H1 (cell line): ENCODE measurements at regions not wholly inside any gene's neighbourhood (a gene's known extent, or its start where the extent isn't known, plus 50 kb on each side); places are given as distances from the start of the nearest gene placed in this dataset.

Experiments used
- CTCF ChIA-PET: fragments of 300-600 bp; sonication (Branson Sonifier 250); formaldehyde crosslinking; loops from one replicate; lab custom pipeline; 2021; ENCODE audit not compliant: partially characterized antibody; lab: Charles Lee
- POLR2A ChIA-PET: fragments of 300-600 bp; sonication (Branson Sonifier 250); formaldehyde crosslinking; loops from one replicate; lab custom pipeline; 2021; ENCODE audit warnings: inconsistent platforms; ENCODE audit not compliant: partially characterized antibody; lab: Charles Lee
- DNase-seq, 2 experiments: peaks; one replicate each; pipeline versions ENCODE4 v3.0.0 to v3.0.0-alpha.2; 2010 to 2022; ENCODE audit warnings: low spot score in 2 of 2, low read depth in 1 of 2, mixed read lengths in 1 of 2
- FAIRE-seq: peaks from 2 replicates; lab custom pipeline; 2011; peaks lifted over from hg19 to GRCh38; lab: Jason Lieb, UNC
- H2AFZ ChIP-seq: 2 replicates; pipeline ENCODE4 v1.8.1; 2012; ENCODE audit warnings: low read length, inconsistent platforms
- H2AK5ac ChIP-seq: 2 replicates; pipeline ENCODE4 v1.6.1; 2013; ENCODE audit warnings: low read depth, low read length
- H2BK120ac ChIP-seq: replicated peaks from 2 replicates; pipeline ENCODE3; 2013; ENCODE audit warnings: low read depth, low read length, inconsistent platforms
- H2BK12ac ChIP-seq: 2 replicates; pipeline ENCODE4 v1.6.1; 2013; ENCODE audit warnings: low read depth, low read length
- H2BK15ac ChIP-seq: 2 replicates; pipeline ENCODE4 v1.6.1; 2013; ENCODE audit warnings: low read length
- H2BK20ac ChIP-seq: 2 replicates; pipeline ENCODE4 v1.6.1; 2013; ENCODE audit warnings: low read length
- H2BK5ac ChIP-seq: 2 replicates; pipeline ENCODE4 v1.6.1; 2013; ENCODE audit warnings: low read depth, low read length
- H3K14ac ChIP-seq: 2 replicates; pipeline ENCODE4 v1.6.1; 2013; ENCODE audit warnings: inconsistent platforms; ENCODE audit not compliant: insufficient read length
- H3K18ac ChIP-seq: 2 replicates; pipeline ENCODE4 v1.6.1; 2013; ENCODE audit warnings: low read length; ENCODE audit errors: extremely low read depth
- H3K23ac ChIP-seq: 2 replicates; pipeline ENCODE4 v1.6.1; 2013; ENCODE audit warnings: inconsistent platforms; ENCODE audit not compliant: insufficient read length
- H3K23me2 ChIP-seq: 2 replicates; pipeline ENCODE4 v1.6.1; 2013; ENCODE audit warnings: low read depth, low read length
- H3K27ac ChIP-seq: 2 replicates; pipeline ENCODE4 v1.6.1; 2011; ENCODE audit warnings: low read depth, low read length, inconsistent platforms
- H3K27me3 ChIP-seq, 4 experiments: replicated peaks in 1 of 4; 1 replicate in 1 of 4; 2 replicates in 3 of 4; pipeline versions ENCODE4 v1.6.1 to v1.8.1; 2011 to 2013; ENCODE audit warnings: low read length in 3 of 4, mild to moderate bottlenecking in 3 of 4, inconsistent platforms in 2 of 4, mixed read lengths in 2 of 4, moderate library complexity in 1 of 4; ENCODE audit not compliant: control insufficient read depth in 3 of 4, insufficient read depth in 3 of 4; ENCODE audit errors: extremely low read depth in 1 of 4
- H3K36me3 ChIP-seq, 4 experiments: 2 replicates each; pipeline versions ENCODE4 v1.6.1 to v1.8.1; 2011 to 2013; ENCODE audit warnings: mild to moderate bottlenecking in 4 of 4, low read length in 3 of 4, moderate library complexity in 2 of 4, control low read depth in 1 of 4, inconsistent platforms in 1 of 4; ENCODE audit not compliant: insufficient read depth in 4 of 4, control insufficient read depth in 2 of 4
- H3K4ac ChIP-seq: replicated peaks from 2 replicates; pipeline ENCODE3; 2013; ENCODE audit warnings: low read length, low read depth, mixed read lengths, inconsistent platforms; ENCODE audit not compliant: insufficient read length
- H3K4me1 ChIP-seq, 4 experiments: replicated peaks in 1 of 4; 1 replicate in 1 of 4; 2 replicates in 3 of 4; pipeline versions ENCODE4 v1.6.1 to v1.8.1; 2011 to 2013; ENCODE audit warnings: low read length in 3 of 4, inconsistent platforms in 2 of 4, mixed read lengths in 1 of 4; ENCODE audit not compliant: insufficient read depth in 4 of 4, control insufficient read depth in 3 of 4
- H3K4me2 ChIP-seq, 2 experiments: 2 replicates each; pipeline versions ENCODE4 v1.6.1 to v1.8.1; 2011 to 2013; ENCODE audit warnings: low read depth in 2 of 2, low read length in 2 of 2, control low read depth in 1 of 2, inconsistent platforms in 1 of 2, mild to moderate bottlenecking in 1 of 2; ENCODE audit not compliant: insufficient read depth in 1 of 2
- H3K4me3 ChIP-seq, 4 experiments: fragments of 200-600, 300-600 bp in 1 of 4; sonication (generic), shearing (Covaris generic), sonication (Bioruptor Twin) in 1 of 4; 2 replicates each; pipeline versions ENCODE4 v1.5.1 to v1.8.1; 2011 to 2016; ENCODE audit warnings: low read length in 4 of 4, low read depth in 3 of 4, control low read depth in 2 of 4, inconsistent platforms in 2 of 4, mild to moderate bottlenecking in 2 of 4, mixed read lengths in 1 of 4, moderate library complexity in 1 of 4; ENCODE audit not compliant: insufficient read depth in 2 of 4; ENCODE audit errors: extremely low read depth in 1 of 4
- H3K56ac ChIP-seq: replicated peaks from 2 replicates; pipeline ENCODE3; 2013; ENCODE audit warnings: low read depth, mild to moderate bottlenecking, mixed read lengths, low read length, inconsistent platforms; ENCODE audit not compliant: insufficient read length
- H3K79me1 ChIP-seq: 2 replicates; pipeline ENCODE4 v1.6.1; 2013; ENCODE audit warnings: low read depth, low read length, control low read depth
- H3K79me2 ChIP-seq, 2 experiments: 2 replicates each; pipeline versions ENCODE4 v1.6.1 to v1.8.1; 2012 to 2013; ENCODE audit warnings: low read length in 2 of 2, mild to moderate bottlenecking in 2 of 2, inconsistent platforms in 1 of 2; ENCODE audit not compliant: insufficient read depth in 2 of 2, control insufficient read depth in 1 of 2
- H3K9ac ChIP-seq, 4 experiments: replicated peaks in 1 of 4; 1 replicate in 1 of 4; 2 replicates in 3 of 4; pipeline versions ENCODE4 v1.6.1 to v1.8.1; 2011 to 2013; ENCODE audit warnings: low read depth in 3 of 4, low read length in 3 of 4, control low read depth in 2 of 4, mild to moderate bottlenecking in 2 of 4, moderate library complexity in 2 of 4, inconsistent platforms in 1 of 4; ENCODE audit errors: extremely low read depth in 1 of 4
- H3K9me3 ChIP-seq, 2 experiments: 2 replicates each; pipeline versions ENCODE4 v1.6.1 to v1.8.1; 2012 to 2013; ENCODE audit warnings: mild to moderate bottlenecking in 2 of 2, moderate library complexity in 2 of 2, control low read depth in 1 of 2, inconsistent platforms in 1 of 2, low read depth in 1 of 2, low read length in 1 of 2, mixed read lengths in 1 of 2; ENCODE audit not compliant: insufficient read depth in 2 of 2
- H4K20me1 ChIP-seq, 2 experiments: replicated peaks in 1 of 2; 2 replicates each; pipeline versions ENCODE3 to v1.8.1; 2011 to 2013; ENCODE audit warnings: inconsistent platforms in 2 of 2, low read length in 2 of 2, mild to moderate bottlenecking in 1 of 2; ENCODE audit not compliant: insufficient read depth in 2 of 2, control insufficient read depth in 1 of 2
- H4K5ac ChIP-seq: 2 replicates; pipeline ENCODE4 v1.6.1; 2013; ENCODE audit warnings: low read length, low read depth, mixed read lengths, inconsistent platforms; ENCODE audit not compliant: insufficient read length
- H4K8ac ChIP-seq: 2 replicates; pipeline ENCODE4 v1.8.0; 2013; ENCODE audit warnings: mild to moderate bottlenecking, moderate library complexity, low read length, inconsistent platforms; ENCODE audit not compliant: insufficient read depth; ENCODE audit errors: extremely low read depth
- H4K91ac ChIP-seq: replicated peaks from 2 replicates; pipeline ENCODE3; 2013; ENCODE audit warnings: low read length, mixed read lengths, inconsistent platforms; ENCODE audit not compliant: insufficient read length
- CBX8 ChIP-seq: fragments of 300-800, 300-1000 bp; sonication (generic); IDR thresholded peaks from 2 replicates; pipeline ENCODE4 v1.7.1; 2016; ENCODE audit warnings: low read depth, low read length, borderline replicate concordance
- CTBP2 ChIP-seq: IDR thresholded peaks from 2 replicates; pipeline ENCODE4 v1.7.0; 2011; ENCODE audit warnings: borderline replicate concordance, mild to moderate bottlenecking, moderate library complexity, mixed read lengths, low read length; ENCODE audit not compliant: insufficient read depth, insufficient read length
- HDAC6 ChIP-seq: IDR thresholded peaks from one replicate; pipeline ENCODE4 v1.7.1; 2012; ENCODE audit warnings: low read depth, mild to moderate bottlenecking, inconsistent platforms, low read length, moderate library complexity
- KDM5A ChIP-seq: fragments of 200-600 bp; IDR thresholded peaks from 2 replicates; pipeline ENCODE4 v1.7.1; 2012; ENCODE audit warnings: mild to moderate bottlenecking, low read length, inconsistent platforms, mixed read lengths
- POLR2A ChIP-seq, 2 experiments: IDR thresholded peaks; 1 replicate in 1 of 2; 2 replicates in 1 of 2; pipeline ENCODE4 v1.6.1; 2011; ENCODE audit warnings: low read depth in 2 of 2, low read length in 2 of 2, mild to moderate bottlenecking in 2 of 2; ENCODE audit errors: control extremely low read depth in 1 of 2
- RNF2 ChIP-seq: fragments of 200-900, 300-1000 bp; sonication (generic); IDR thresholded peaks from 2 replicates; pipeline ENCODE4 v1.7.1; 2016; ENCODE audit warnings: borderline replicate concordance, low read depth, mild to moderate bottlenecking, antibody characterized with exemption, low read length; ENCODE audit not compliant: poor library complexity, severe bottlenecking; ENCODE audit errors: missing control alignments
- SIRT6 ChIP-seq: IDR thresholded peaks from one replicate; pipeline ENCODE4 v1.7.1; 2012; ENCODE audit warnings: low read length, inconsistent platforms
- WGBS, 2 experiments: shearing (Covaris generic) in 1 of 2; methylation state at CpG; one replicate each; pipeline versions ENCODE4 v1.1.6 to v1.1.7; 2013 to 2015; ENCODE audit warnings: low lambda C conversion rate in 2 of 2, mixed read lengths in 2 of 2, inconsistent platforms in 1 of 2, low coverage in 1 of 2, missing lambda C conversion rate in 1 of 2; ENCODE audit not compliant: insufficient replicate concordance in 2 of 2, insufficient coverage in 1 of 2, insufficient read length in 1 of 2; ENCODE audit errors: extremely low coverage in 1 of 2, missing lambda C conversion rate in 1 of 2; 5-methylcytosine and 5-hydroxymethylcytosine counted together

- Histone ChIP-seq H3K79me1 (no peaks in the 10 kb centered on the region), H3K27ac (no peak overlapping the region), H3K79me2 (no peaks in the 10 kb centered on the region), H3K4me3 (no peak overlapping the region), H3K4me1 (no peaks in the 10 kb centered on the region), H2BK5ac (no peak overlapping the region), H2AK5ac (no peak overlapping the region), H3K4me2 (no peak overlapping the region), H3K9me3 (peaks cover 2 to 4% of the 10 kb centered on the region in 2 experiments; a peak in 2 of 4 replicates), H3K56ac (no peak overlapping the region), H3K14ac (no peak overlapping the region), H3K9ac (no peak overlapping the region), H4K91ac (no peak overlapping the region), H2BK120ac (no peak overlapping the region), H3K36me3 (no peaks in the 10 kb centered on the region), H3K23ac (no peak overlapping the region), H4K5ac (no peak overlapping the region), H2BK15ac (no peak overlapping the region), H3K4ac (no peak overlapping the region), H3K23me2 (no peaks in the 10 kb centered on the region), H3K27me3 (no peaks in the 10 kb centered on the region), H2BK20ac (no peak overlapping the region), H2BK12ac (no peak overlapping the region), H3K18ac (no peak overlapping the region), H4K8ac (no peak overlapping the region), H4K20me1 (no peaks in the 10 kb centered on the region), H2AFZ (no peak overlapping the region)
- 86% methylated on average over 7 of the region's 7 CpGs; no CpG with 5 or more reads in 1 of the 2 experiments for WGBS, 2 experiments
- FAIRE-seq (no peak), DNase-seq (no peak)
- POLR2A ChIA-PET = no interaction called here
- no peak for TF ChIP-seq KDM5A
- no peak for TF ChIP-seq RNF2
- no peak for TF ChIP-seq CTBP2
- TF ChIP-seq HDAC6 = no peak
- TF ChIP-seq CBX8 = no peak
- TF ChIP-seq SIRT6 = no peak
- TF ChIP-seq POLR2A (IDR thresholded peaks at IDR 0.05; ENCODE audit: control extremely low read depth in 1 of 2, low read depth in 2 of 2, low read length in 2 of 2) = no peak
- CTCF ChIA-PET = no interaction called here
Measured at GRCh38 chr3:13708301-13708700, 159.4 kb downstream of the FBLN2 start.
